22Rv1 (cell line): ENCODE measurements at regions not wholly inside any gene's neighbourhood (a gene's known extent, or its start where the extent isn't known, plus 50 kb on each side); places are given as distances from the start of the nearest gene placed in this dataset.

Source experiments
- H3K27ac ChIP-seq: fragments of 450-650 bp; 2 replicates; pipeline ENCODE4 v1.5.1; 2017
- ZFX ChIP-seq: fragments of 450-650 bp; IDR thresholded peaks from 2 replicates; pipeline ENCODE4 v1.6.1; 2017; ENCODE audit warnings: antibody characterized with exemption, borderline replicate concordance
- TF ChIP-seq, protein P1 (sequence below): fragments of 450-650 bp; IDR thresholded peaks from 2 replicates; pipeline ENCODE4 v1.5.1; 2017; ENCODE audit warnings: mild to moderate bottlenecking

DNA sequence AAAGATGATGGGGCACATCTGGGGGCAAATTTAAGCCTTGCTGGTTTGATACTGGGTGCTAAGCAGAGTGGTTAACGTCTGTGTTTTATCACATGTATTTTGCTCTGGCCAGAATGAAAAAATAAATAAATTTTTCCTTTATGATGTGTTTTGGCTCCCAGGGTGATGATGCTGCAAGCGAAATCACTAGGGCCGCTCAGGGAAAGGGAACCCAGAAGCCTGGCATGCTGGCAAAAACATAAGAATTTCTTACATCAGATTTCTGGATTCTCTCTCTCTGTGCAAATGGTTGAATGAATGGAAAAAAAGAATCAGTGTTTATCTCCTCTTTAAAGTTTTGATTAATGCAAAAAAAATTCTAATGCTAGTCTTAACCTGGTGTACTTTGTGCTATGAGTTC, 1975.2 kb upstream of the C9orf72 start:
- H3K27ac ChIP-seq = no peak overlapping the region

DNA sequence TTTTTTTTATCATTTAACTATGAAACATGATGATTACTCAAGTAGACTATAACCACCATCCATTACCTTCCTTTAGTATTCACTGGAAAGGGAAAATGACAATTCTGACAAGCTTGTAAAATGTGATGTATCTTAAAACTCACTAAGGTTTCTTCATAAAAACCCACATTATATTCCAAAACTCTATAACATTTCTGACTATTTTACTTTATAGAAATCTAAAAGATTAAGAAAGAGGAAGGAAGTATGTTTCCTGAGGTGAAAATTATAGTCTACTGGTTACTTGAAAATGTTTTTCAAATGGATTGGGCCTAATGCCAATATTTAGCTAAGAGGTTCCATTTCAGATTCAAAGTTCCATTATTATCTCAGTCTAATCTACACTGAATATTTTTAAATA, 1982.2 kb upstream of the C9orf72 start:
- TF ChIP-seq, protein P1, sequence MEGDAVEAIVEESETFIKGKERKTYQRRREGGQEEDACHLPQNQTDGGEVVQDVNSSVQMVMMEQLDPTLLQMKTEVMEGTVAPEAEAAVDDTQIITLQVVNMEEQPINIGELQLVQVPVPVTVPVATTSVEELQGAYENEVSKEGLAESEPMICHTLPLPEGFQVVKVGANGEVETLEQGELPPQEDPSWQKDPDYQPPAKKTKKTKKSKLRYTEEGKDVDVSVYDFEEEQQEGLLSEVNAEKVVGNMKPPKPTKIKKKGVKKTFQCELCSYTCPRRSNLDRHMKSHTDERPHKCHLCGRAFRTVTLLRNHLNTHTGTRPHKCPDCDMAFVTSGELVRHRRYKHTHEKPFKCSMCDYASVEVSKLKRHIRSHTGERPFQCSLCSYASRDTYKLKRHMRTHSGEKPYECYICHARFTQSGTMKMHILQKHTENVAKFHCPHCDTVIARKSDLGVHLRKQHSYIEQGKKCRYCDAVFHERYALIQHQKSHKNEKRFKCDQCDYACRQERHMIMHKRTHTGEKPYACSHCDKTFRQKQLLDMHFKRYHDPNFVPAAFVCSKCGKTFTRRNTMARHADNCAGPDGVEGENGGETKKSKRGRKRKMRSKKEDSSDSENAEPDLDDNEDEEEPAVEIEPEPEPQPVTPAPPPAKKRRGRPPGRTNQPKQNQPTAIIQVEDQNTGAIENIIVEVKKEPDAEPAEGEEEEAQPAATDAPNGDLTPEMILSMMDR = no peak
- no peak for TF ChIP-seq ZFX
- H3K27ac ChIP-seq = no peak overlapping the region

More for the DNA sequence above, 1975.2 kb upstream of the C9orf72 start:
- no peak for TF ChIP-seq ZFX
- TF ChIP-seq, protein P1 = no peak

DNA sequence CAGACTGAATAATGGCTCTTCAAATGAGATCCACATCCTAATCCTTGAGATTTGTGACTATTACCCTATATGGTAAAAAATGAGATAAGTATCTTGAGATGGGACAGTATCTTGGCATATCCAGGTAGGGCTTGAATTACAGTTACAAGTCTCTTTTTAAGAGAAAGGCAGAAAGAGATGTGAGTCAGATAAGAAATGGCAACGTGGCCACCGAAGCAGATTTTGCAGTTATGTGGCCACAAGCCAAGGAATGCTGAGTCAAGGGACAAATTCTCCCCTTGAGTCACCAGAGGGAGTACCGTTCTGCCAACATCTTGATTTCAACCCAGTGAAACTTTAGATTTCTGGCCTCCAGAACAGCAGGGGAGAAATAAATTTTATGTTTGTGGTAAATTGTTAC, 1983.0 kb upstream of the C9orf72 start:
- TF ChIP-seq ZFX = no peak
- TF ChIP-seq, protein P1 = no peak
- no peak overlapping the region for H3K27ac ChIP-seq

DNA sequence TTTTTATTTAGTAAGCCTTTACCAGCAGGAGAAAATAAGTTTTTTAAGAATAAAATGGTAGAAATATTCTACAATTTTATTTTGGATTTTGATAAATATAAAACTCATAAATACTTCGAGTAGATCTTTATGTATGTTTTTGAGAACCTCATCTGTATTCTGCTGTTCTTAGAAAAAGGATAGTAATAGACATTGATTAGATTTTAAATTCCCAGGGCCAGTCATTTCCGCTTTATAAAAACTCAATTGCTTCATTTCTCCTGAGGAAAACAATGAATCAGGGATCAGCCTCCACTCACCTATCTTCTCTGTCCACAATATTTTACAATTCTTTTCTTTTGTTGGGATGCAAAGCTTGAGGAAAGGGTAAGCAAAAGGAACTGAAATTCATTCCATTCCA, 1983.5 kb upstream of the C9orf72 start:
- H3K27ac ChIP-seq = no peak overlapping the region
- no peak for TF ChIP-seq ZFX
- TF ChIP-seq, protein P1 = no peak

DNA sequence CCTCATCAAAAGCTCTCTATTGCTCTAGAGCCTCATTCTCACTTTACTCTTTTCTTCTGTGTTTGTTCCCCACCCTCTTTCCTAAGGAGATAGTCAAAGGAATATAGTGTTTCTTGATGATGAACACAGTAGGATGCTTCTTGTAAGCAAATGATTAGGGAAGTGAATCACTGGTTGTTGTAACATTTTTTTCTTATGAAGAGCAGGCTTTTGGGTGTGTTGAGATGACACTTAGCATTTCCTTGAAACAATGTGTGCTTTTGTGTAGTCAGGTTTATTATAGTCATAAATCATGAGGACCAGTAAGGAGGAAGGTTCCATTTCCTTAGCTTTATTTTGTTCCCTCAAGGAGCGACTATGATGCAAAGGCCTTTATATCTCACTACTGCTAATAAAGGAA, 1991.3 kb upstream of the C9orf72 start:
- no peak overlapping the region for H3K27ac ChIP-seq
- no peak for TF ChIP-seq ZFX
- TF ChIP-seq, protein P1 = no peak

DNA sequence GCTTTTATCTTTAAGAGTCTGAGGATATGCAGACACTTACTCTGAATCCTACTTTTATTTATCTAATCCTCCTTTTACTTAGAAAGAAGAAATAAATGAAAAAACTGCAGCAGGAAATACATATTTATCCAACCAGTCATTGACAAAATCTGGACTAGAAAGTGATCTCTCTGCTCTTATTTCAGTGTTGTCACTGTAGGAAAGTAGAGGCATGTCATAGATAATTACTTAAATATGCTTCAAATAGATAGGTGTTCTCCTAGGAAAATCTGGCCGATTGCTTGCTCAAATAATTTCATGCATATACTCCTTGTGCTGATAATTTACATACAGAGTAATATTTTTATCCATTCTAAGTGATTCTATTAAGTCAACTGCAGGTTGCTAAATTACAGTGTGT, 2001.9 kb upstream of the C9orf72 start:
- TF ChIP-seq, protein P1 = no peak
- TF ChIP-seq ZFX = no peak
- no peak overlapping the region for H3K27ac ChIP-seq

DNA sequence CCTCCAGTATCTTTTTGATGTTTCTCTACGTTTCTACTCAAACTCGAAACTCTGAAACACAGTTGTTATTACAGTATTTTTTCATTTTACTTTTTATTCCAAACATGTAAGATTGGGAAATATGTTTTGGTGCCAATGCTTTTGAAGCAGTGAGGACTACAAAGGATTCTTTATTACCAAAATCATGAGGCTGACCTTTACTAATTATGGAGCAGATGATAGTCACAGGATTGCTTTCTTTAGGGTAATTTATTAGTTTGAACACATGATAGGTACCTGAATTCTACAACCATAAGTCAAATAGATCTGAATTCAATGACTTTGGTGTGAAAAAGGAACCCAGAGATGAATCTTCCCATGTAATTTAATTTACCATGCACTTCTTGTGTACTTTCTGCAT, 2015.1 kb upstream of the C9orf72 start:
- TF ChIP-seq ZFX = no peak
- TF ChIP-seq, protein P1 = no peak
- H3K27ac ChIP-seq = no peak overlapping the region
